GM18868 (cell line): ENCODE measurements at regions not wholly inside any gene's neighbourhood (a gene's known extent, or its start where the extent isn't known, plus 50 kb on each side); places are given as distances from the start of the nearest gene placed in this dataset.
"Not testable (repeated sequence)": the region's sequence is repeated elsewhere in the genome, so short reads cannot be mapped to it uniquely, and the experiment has no call there.

Source experiments
- ATAC-seq: cut with Tn5 transposase; IDR thresholded peaks from one replicate; pipeline ENCODE4 v1.9.1; 2021; ENCODE audit warnings: mild to moderate bottlenecking, moderate library complexity; ENCODE audit not compliant: unreplicated experiment

DNA sequence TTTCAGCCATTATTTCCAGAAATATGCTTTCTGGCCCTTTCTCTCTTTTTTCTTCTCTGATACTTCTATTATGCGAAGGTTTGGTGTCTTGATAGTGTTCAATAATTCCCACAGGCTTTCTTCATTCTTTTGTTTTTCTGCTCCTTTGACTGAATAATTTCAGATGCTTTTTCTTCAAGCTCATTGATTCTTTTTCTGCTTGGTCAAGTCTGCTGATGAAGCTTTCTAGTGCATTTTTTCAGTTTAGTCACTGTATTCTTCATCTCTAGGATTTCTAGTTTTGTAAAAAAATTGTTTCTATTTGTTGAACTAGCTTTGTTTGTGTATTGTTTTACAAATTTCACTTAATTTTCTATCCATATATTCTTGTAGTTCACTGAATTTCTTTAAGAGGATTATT is 304.0 kb upstream of the TARS1 start:
- no peak for ATAC-seq

DNA sequence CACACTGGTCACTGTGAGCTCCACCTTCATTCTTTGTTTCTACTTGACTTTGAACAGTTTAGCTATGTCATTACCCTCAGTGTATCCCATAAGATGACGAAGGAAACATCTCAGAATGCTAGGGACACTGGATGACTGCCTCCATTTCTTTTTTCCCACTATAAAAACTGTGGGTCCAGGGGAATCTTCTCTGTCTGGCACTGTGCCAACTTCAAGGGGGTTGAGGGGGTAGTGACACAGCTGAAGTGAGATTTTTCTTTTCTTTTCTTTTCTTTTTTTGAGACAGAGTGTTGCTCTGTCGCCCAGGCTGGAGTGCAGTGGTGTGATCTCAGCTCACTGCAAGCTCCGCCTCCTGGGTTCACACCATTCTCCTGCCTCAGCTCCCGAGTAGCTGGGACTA is 302.6 kb upstream of the TARS1 start:
- not testable (repeated sequence) for ATAC-seq

DNA sequence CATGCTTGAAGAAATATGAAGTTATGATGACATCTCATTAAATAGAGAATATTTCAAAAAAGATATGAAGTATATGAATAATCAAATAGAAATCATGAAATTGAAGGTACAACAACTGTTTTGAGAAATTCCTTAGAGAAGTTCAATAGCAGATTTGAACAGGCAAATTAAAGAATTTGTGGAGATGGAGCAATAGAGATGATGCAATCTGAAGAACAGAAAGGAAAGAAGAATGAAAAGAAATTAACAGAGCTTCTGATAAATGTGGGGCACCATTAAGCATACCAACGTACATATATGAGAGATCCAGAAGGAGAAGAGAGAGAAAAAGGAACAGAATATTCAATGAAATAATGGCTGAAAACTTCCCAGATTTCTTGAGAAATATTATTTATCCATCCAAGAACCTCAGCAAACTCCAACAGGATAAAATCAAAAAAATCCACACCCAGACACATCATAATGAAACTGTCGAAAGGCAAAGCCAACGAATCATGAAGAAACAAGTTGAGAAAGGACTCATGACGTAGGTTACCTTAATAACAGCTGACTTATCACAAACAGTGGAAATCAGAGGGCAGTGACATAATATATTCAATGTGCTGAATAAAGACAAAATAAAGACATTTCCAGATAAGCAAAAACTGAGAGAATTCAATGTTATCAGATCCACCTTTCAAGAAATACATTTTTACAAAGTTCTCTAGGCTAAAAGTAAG is 297.2 kb upstream of the TARS1 start:
- ATAC-seq = no peak

DNA sequence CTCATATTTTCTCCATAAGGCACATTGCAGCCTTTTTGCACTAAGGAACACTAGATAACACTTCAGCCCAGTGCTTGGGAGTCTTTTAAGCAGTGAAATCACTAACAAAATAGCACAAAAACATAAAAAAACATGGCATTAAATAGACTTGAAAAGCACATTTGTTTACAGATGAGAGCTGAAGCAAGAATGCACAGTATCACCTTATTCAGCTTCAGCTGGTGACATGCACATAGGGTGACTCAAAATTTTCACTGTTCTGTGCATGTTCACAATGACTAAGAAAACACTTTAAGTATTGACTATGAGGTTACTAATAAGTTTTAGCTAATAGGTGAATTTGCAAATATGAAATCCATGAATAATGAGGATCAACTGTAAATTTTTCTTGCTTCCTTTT is 293.9 kb upstream of the TARS1 start:
- no peak for ATAC-seq

DNA sequence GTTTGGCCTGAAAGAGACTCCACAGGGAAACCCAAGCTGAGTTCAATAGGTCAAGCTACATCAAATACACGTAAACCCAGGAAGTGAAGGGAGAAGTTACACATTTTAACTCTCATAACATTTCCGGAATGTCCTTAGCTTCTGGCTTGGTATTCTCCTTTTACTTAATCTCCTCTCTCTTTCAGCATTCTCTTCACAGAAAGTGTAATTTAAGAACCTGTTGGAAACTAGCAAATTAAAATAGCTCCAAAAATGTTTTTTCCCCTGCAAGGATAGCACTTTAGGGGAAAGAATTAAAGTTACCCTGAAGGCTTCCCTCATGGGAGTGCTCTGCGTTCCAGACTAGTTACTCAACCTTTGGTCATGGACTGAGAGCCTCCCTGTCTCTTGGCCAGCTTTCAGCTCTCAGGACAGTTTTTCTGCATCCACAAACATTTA is 292.7 kb upstream of the TARS1 start:
- ATAC-seq = no peak

DNA sequence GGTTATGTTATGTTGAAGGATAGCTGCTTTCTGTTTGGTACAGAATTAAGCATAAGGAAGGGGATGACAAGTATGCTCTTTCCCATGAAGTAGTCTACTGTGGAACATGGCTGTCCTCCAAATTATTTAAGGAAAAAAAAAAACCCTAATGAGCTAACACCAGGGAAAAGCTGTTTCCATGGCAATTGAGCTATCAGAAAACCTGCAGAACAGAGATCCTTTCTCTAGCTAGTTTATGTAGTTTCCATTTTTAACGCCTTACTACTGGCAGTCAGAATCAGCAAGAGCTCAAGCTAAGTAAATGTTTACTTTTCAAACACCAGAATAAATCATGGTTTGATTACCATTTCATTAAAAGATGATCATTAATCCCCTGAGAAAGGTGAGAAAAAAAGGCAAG is 287.4 kb upstream of the TARS1 start:
- ATAC-seq = no peak

DNA sequence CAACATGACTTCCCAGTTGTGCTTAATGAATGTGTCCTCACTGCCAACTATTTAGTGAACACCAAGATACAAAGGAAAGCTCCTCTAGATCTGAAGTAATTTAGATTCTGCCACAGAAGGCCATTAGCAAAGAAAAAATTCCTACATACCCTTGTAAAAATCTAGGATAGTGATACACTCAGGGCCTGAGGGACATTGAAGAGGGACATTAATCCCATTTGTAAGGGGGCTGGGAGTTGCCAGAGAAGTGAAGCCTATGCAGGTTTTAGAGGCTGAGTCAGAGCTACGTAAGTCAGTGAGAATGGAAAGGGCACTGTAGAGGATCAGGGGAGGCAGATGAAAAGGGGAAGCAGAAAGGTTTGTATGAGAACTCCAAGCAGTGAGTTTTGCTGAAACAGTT is 286.9 kb upstream of the TARS1 start:
- ATAC-seq = no peak

DNA sequence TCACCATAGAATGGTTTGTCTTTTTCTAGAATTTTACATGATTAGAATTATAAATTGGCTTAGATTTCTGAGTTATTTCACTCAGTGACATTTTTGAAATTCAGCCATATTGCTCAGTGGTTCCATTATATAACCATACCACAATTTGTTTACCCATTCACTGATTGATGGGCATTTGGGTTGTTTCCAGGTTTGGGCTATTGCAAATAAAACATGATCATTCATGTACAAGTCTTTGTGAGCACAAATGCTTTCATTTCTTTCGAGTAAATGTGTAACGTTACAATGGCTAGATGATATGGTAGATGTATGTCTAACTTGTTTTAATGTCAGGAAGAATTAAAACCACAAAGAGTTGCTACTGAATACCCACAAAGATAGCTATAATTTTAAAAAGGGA is 279.9 kb upstream of the TARS1 start:
- no peak for ATAC-seq

DNA sequence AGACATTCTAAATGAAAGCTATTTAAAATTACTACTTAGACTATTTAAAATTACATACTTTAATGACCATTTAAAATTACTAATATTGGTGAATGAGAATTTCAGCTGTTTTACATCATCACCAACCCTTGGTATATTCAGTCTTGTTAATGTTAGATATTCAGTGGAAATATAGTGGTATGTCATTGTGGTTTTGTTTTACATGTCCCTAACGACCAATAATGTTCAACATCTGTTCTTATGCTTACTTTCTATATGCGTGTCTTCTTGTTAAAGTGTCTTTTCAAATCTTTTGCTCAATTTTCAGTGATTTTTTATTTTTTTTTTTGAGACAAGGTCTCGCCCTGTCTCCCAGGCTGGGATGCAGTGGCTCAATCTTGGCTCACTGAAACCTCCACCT is 279.3 kb upstream of the TARS1 start:
- no peak for ATAC-seq

DNA sequence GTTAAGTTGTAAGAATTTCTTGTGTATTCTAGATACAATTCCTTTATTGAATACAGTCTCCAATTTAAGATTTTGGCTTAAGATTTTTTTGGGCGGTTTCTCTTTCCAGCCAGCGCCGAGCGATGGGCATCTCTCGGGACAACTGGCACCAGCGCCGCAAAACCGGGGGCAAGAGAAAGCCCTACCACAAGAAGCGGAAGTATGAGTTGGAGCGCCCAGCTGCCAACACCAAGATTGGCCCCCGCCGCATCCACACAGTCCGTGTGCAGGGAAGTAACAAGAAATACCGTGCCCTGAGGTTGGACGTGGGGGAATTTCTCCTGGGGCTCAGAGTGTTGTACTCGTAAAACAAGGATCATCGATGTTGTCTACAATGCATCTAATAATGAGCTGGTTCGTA is 278.7 kb upstream of the TARS1 start:
- ATAC-seq = no peak

DNA sequence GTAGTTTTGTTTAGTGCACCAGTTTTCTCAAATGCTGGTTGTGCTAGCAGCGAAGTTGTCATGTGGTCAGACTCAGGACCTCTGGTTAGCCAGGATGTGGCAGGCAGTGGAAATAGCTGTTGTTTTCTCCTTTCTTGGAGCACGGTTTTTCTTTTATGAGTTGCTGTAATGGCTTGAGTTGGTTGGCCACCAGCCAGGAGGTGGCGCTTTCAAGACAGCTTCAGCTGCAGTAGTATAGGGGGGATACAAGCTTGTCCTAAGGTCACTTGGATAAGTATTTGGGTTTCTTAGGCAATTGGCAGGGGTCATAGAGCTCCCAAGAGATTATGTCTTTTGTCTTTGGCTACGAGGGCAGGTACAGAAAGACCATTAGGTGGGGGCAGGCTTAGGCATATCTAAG is 274.2 kb upstream of the TARS1 start:
- no peak for ATAC-seq

DNA sequence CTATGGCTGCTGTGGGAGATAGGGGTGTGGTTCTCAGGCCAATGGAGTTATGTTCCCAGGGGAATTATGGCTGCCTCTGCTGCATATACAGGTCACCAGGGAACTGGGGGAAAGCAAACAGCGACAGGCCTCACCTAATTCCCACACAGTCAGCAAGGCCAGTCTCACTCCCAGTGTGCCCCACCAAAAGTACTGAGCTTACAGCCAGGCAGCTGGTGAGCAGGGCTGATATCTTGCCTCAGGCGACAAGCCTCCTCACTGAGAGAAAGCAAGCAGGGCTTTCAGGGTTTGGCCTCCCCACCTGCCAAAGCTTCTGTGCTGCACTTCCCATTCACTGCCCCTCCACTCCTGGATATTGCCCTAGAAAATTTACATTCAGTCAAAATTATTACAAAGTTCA is 273.8 kb upstream of the TARS1 start:
- ATAC-seq = no peak

DNA sequence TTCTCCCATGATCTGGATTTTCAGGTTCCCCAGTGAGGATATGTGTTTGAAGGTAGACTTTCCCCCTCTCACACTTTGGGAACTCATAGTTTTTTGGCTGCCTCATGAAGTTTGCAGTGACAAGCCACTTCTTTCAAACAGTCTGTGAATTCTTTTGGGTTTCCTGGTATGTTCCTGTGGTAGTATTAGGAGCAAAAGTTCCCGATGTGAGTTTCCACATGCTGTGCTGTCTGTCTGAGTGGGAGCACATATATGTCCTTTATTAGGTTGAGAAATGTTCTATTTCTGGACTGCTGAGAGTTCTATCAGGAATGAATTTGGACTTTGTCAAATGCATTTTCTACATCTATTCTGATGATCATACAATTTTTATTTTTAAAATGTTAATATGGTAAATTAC is 273.2 kb upstream of the TARS1 start:
- ATAC-seq = no peak

DNA sequence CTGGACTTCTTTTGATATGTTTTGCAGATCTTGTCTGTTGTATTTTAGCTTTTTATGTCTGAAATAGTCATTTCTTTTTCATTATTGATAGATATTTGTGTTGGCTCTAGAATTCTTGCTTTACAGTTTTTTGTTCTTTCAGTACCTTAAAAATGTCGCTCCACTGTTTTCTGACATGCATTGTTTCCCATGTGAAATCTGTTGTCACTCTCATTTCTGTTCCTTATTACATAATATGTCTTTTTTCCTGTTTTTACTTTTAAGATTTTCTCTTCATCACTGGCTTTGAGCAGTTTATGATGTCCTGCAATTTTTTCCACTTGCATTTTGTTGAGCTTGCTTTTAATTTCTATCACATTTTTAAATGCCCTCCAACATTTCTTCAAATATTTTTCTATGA is 270.4 kb upstream of the TARS1 start:
- no peak for ATAC-seq

DNA sequence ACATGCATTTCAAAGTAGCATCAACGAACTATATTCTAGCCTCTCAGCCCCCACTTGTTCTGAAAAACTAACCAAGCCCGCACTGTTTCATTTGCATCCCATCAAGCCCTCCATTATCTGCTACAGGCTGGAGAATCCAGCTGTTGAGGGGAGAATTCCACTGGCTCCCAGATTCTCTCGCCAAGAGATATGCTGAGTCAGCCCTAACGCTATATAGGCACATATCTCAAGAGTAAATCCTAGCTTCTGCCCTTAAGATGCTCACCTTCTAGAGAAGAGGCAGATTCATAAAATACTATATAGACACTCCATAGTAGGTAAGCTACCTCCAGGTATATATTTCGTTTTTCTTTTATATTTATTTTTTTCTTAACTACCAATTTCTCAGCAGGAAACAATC is 266.4 kb upstream of the TARS1 start:
- ATAC-seq = no peak

DNA sequence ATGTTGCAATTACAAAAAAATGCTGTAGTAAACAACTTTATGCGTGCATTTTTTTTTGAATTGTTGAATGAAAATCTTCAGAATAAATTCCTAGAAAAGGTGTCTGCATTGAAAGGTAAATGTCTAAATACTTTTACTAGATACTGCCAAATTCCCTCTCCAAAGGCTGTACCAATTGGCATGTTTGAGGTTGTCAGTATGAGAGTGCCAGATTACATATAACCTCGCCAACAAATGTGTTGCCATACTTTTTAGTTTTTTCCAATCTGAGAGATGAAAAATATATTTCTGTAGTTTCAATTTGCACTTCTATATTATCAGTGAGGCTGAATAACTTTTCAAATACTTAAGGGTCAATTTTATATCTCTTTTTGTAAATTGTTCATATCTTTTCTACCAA is 261.5 kb upstream of the TARS1 start:
- no peak for ATAC-seq

DNA sequence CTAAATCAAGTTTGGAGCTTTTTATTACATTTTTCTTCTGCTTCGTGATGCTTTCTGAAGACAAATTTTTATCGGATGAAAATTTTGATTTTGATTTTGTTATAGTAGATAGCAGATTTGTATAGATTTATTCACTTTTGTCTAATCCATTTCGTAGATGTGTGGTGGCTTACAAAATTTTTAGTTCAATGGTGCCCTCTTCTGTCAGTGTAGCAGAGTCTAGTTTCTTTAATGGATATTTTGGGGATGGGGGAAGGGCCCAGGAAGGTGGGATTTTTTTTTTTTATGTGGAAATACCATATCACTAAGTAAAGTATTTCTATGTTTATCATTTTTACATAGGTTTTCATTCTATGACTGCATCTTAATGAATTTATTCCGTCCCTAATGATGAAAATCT is 259.9 kb upstream of the TARS1 start:
- ATAC-seq = no peak

DNA sequence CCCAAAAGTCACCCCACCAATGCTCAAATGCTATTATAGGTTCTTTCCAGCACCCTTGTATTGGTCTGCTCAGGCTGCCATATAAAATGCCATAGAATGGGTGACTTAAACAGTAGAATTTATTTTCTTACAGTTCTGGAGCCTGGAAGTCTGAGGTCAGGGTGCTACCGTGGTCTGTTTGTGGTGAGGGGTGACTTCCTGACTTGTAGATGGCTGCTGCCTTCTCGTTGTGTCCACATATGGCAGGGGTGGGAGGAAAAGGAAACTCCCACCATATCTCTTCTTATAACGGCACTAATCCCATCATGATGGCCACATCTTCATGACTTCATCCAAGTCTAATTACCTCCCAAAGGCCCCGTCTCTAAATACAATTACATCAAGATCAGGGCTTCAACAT is 257.8 kb upstream of the TARS1 start:
- ATAC-seq = no peak

DNA sequence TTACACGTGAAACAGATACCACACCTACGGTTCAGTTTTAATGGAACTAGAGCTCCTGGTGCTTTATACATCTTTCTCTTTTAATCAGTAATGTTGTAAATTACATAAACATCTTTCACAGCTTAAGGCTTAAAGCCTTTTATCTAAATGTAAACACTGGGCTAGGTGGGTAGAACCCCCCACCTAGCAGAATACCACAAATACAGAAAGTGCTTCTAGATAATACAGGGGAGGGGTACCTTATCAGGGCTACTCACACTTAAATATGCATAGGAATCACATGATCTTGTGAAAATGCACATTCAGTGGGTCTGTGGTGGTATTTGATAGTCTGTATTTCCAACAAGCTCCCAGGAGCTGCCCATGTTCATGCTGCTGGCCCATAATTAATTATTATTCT is 256.4 kb upstream of the TARS1 start:
- ATAC-seq = no peak

DNA sequence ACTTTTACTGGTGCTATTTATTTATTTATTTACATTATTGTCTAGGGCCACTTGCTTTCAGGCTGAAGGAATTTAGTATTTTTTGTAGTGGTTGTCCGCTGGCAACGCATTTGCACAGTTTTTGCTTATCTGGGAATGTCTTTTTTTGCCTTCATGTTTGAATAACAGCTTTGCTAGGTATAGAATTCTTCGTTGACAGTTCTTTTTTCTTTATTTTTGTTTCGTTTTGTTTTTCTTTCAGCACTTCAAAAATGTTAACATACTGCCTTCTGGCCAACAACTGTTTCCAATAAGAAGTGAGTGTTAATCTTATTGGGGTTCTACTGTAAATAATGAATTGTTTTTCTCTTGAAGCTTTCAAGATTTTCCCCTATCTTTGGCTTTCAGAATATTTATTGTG is 252.7 kb upstream of the TARS1 start:
- no peak for ATAC-seq

DNA sequence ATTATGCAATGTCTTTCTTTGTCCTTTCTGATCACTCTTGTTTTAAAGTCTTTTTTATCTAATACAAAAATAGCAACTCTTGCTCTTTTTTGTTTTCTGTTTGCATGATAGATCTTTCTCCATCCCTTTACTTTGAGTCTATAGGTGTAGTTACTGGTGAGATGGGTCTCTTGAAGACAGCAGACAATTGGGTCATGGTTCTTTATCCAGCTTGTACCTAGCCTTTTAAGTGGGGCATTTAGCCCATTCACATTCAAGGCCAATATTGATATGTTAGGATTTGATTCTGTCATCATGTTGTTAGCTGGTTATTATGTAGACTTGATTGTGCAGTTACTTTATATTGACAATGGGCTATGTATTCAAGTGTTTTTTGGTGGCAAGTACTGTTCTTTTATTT is 245.9 kb upstream of the TARS1 start:
- no peak for ATAC-seq

DNA sequence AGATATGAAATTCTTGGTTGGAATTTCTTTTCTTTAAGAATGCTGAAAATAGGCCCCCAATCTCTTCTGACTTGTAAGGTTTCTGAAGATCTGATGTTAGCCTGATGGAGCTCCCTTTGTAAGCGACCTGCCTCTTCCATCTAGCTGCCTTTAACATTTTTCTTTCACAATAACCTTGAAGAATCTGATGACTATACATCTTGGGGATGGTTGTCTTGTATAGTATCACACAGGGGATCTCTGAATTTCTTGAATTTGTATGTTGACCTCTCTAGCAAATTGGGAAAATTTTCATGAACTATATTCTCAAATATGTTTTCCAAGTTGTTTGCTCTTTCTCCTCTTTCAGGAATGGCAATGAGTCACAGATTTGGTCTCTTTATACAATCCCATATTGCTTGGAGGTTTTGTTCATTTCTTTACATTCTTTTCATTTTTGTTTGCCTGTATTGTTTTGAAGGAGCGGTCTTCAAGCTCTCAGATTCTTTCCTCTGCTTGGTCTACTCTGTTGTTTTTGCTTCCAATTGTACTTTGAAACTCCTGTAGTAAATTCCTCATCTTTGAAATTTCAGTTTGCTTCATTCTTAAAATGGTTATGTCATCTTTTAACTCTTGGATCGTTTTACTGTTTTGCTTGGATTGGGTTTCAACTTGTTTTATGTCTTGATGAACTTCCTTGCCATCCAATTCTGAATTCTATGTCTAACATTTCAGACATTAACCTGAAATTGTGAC is 245.2 kb upstream of the TARS1 start:
- ATAC-seq = no peak

DNA sequence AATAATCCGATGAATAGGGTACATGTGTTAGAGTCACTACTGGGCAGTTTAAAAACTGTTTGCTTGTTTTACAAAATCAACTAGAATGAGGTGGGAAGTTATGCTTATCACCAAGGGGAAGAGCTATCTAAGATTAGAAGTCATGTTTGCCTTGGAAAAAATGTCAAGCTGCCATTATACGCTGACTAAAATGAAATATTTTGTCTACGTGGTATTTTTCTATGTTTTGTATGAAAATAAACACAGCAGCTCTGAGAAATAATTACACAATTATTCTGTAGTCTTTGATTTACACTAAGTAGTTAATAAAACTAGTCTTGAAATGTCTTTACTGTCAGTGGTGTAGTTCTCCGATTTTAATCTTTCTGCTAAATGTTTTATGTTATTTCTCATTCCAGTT is 241.9 kb upstream of the TARS1 start:
- no peak for ATAC-seq
